IMR-90 (cell line): ENCODE measurements at regions not wholly inside any gene's neighbourhood (a gene's known extent, or its start where the extent isn't known, plus 50 kb on each side); places are given as distances from the start of the nearest gene placed in this dataset.

Source experiments
- ATAC-seq: fragments of 200-7000 bp; cut with Tn5 transposase; 2 replicates; pipeline ENCODE4 v1.9.1; 2020; ENCODE audit warnings: low read depth, mild to moderate bottlenecking, moderate library complexity
- BruUV-seq: library from RNA; stranded (reverse); fragments of 400-500 nt; replicated peaks from 2 replicates; lab custom pipeline; 2021; lab: Mats Ljungman, UMichigan
- CTCF ChIA-PET: fragments of 300-600 bp; formaldehyde crosslinking; extraction: SDS; loops from one replicate; lab custom pipeline; 2021; ENCODE audit warnings: antibody characterized with exemption; lab: Yijun Ruan, JAX
- POLR2A ChIA-PET: fragments of 300-600 bp; sonication (Branson Sonifier 250); formaldehyde crosslinking; loops from one replicate; lab custom pipeline; 2022; ENCODE audit warnings: antibody characterized with exemption; ENCODE audit not compliant: unreplicated experiment; lab: Charles Lee
- DNase-seq: peaks from one replicate; pipeline ENCODE4 v3.0.0; 2013
- H2AFZ ChIP-seq: replicated peaks from 2 replicates; pipeline ENCODE3; 2013; ENCODE audit warnings: low read length, mild to moderate bottlenecking; ENCODE audit not compliant: poor library complexity
- H2AK5ac ChIP-seq: 2 replicates; pipeline ENCODE4 v1.6.1; 2013; ENCODE audit warnings: low read depth, low read length, inconsistent platforms
- H2AK9ac ChIP-seq: replicated peaks from 2 replicates; pipeline ENCODE3; 2013; ENCODE audit warnings: mild to moderate bottlenecking, low read depth, low read length, moderate library complexity; ENCODE audit not compliant: poor library complexity
- H2BK120ac ChIP-seq: 2 replicates; pipeline ENCODE4 v1.6.1; 2013; ENCODE audit warnings: low read depth, low read length, inconsistent platforms
- H2BK15ac ChIP-seq: 3 replicates; pipeline ENCODE4 v1.6.1; 2013; ENCODE audit warnings: low read depth, low read length, inconsistent platforms
- H2BK20ac ChIP-seq: 2 replicates; pipeline ENCODE4 v1.6.1; 2013; ENCODE audit warnings: low read depth, mild to moderate bottlenecking, inconsistent platforms, low read length, moderate library complexity
- H2BK5ac ChIP-seq: 2 replicates; pipeline ENCODE4 v1.6.1; 2013; ENCODE audit warnings: mild to moderate bottlenecking, low read depth, low read length, inconsistent platforms; ENCODE audit not compliant: poor library complexity, severe bottlenecking
- H3K14ac ChIP-seq: replicated peaks from 2 replicates; pipeline ENCODE4 v1.6.1; 2013; ENCODE audit warnings: low read depth, low read length, inconsistent platforms
- H3K18ac ChIP-seq: 2 replicates; pipeline ENCODE4 v1.6.1; 2013; ENCODE audit warnings: low read depth, low read length, control low read depth
- H3K23ac ChIP-seq: 2 replicates; pipeline ENCODE4 v1.6.1; 2013; ENCODE audit warnings: low read depth, low read length, inconsistent platforms
- H3K27ac ChIP-seq: 2 replicates; pipeline ENCODE4 v1.5.1; 2013; ENCODE audit warnings: mild to moderate bottlenecking, control low read depth, low read length; ENCODE audit not compliant: insufficient read depth
- H3K27me3 ChIP-seq: 2 replicates; pipeline ENCODE4 v1.6.1; 2013; ENCODE audit warnings: low read length; ENCODE audit not compliant: control insufficient read depth, insufficient read depth
- H3K36me3 ChIP-seq: 2 replicates; pipeline ENCODE4 v1.6.1; 2013; ENCODE audit warnings: low read length, mixed read lengths; ENCODE audit not compliant: control insufficient read depth, insufficient read depth
- H3K4ac ChIP-seq: 2 replicates; pipeline ENCODE4 v1.6.1; 2013; ENCODE audit warnings: low read depth, low read length, inconsistent platforms
- H3K4me1 ChIP-seq: 2 replicates; pipeline ENCODE4 v1.6.1; 2013; ENCODE audit warnings: low read length, mixed read lengths; ENCODE audit not compliant: control insufficient read depth, insufficient read depth
- H3K4me2 ChIP-seq: 2 replicates; pipeline ENCODE4 v1.6.1; 2013; ENCODE audit warnings: low read depth, mild to moderate bottlenecking, control low read depth, low read length, moderate library complexity
- H3K4me3 ChIP-seq: 2 replicates; pipeline ENCODE4 v1.5.1; 2013; ENCODE audit warnings: low read depth, mild to moderate bottlenecking, control low read depth, low read length, moderate library complexity; ENCODE audit not compliant: insufficient read depth
- H3K56ac ChIP-seq: 2 replicates; pipeline ENCODE4 v1.6.1; 2013; ENCODE audit warnings: low read length, inconsistent platforms; ENCODE audit not compliant: insufficient read depth; ENCODE audit errors: extremely low read depth
- H3K79me1 ChIP-seq, 2 experiments: 2 replicates each; pipeline ENCODE4 v1.6.1; 2013; ENCODE audit warnings: low read length in 2 of 2, inconsistent platforms in 1 of 2, low read depth in 1 of 2
- H3K9ac ChIP-seq: 2 replicates; pipeline ENCODE4 v1.6.1; 2013; ENCODE audit warnings: low read depth, low read length, control low read depth
- H3K9me1 ChIP-seq: 2 replicates; pipeline ENCODE4 v1.6.1; 2013; ENCODE audit warnings: low read length, inconsistent platforms; ENCODE audit not compliant: insufficient read depth
- H3K9me3 ChIP-seq: 2 replicates; pipeline ENCODE4 v1.6.1; 2013; ENCODE audit warnings: low read length; ENCODE audit not compliant: control insufficient read depth, insufficient read depth
- H4K20me1 ChIP-seq: 2 replicates; pipeline ENCODE4 v1.6.1; 2013; ENCODE audit warnings: low read length, inconsistent platforms; ENCODE audit not compliant: insufficient read depth
- H4K5ac ChIP-seq: 2 replicates; pipeline ENCODE4 v1.6.1; 2013; ENCODE audit warnings: mild to moderate bottlenecking, low read depth, low read length, control low read depth
- H4K8ac ChIP-seq, 2 experiments: 2 replicates each; pipeline ENCODE4 v1.6.1; 2013; ENCODE audit warnings: low read depth in 2 of 2, low read length in 2 of 2, control low read depth in 1 of 2, inconsistent platforms in 1 of 2
- H4K91ac ChIP-seq: 2 replicates; pipeline ENCODE4 v1.6.1; 2013; ENCODE audit warnings: low read depth, low read length, inconsistent platforms; ENCODE audit not compliant: insufficient read depth
- CEBPB ChIP-seq: IDR thresholded peaks from 2 replicates; pipeline ENCODE4 v1.6.1; 2012; ENCODE audit warnings: low read depth, low read length, improper control_type of control experiment
- RCOR1 ChIP-seq: IDR thresholded peaks from 2 replicates; pipeline ENCODE4 v1.6.1; 2012; ENCODE audit warnings: mild to moderate bottlenecking, low read length, improper control_type of control experiment; ENCODE audit not compliant: insufficient replicate concordance
- WGBS, 2 experiments: methylation state at CpG; one replicate each; pipeline versions ENCODE4 v1.1.5 to v1.1.7; 2013; ENCODE audit warnings: missing lambda C conversion rate in 2 of 2; ENCODE audit not compliant: insufficient read length in 1 of 2; ENCODE audit errors: extremely low coverage in 2 of 2; 5-methylcytosine and 5-hydroxymethylcytosine counted together
- dilution Hi-C: fragments of 300-500 bp; cut with HindIII; formaldehyde crosslinking; loops from one replicate; pipeline ENCODE4 v1.14.3; 2018; ENCODE audit warnings: low sequenced_read_pairs; ENCODE audit not compliant: unreplicated experiment
- in situ Hi-C: fragments of 300-500 bp; cut with MboI; formaldehyde crosslinking; loops from 3 replicates; pipeline ENCODE4 v1.14.3; 2019; ENCODE audit warnings: low sequenced_read_pairs, inconsistent platforms, mixed read lengths
- intact Hi-C: fragments of 100-400 bp; cut with micrococcal nuclease; formaldehyde crosslinking; loops from 2 replicates; pipeline ENCODE4 v1.10.0; 2022

DNA sequence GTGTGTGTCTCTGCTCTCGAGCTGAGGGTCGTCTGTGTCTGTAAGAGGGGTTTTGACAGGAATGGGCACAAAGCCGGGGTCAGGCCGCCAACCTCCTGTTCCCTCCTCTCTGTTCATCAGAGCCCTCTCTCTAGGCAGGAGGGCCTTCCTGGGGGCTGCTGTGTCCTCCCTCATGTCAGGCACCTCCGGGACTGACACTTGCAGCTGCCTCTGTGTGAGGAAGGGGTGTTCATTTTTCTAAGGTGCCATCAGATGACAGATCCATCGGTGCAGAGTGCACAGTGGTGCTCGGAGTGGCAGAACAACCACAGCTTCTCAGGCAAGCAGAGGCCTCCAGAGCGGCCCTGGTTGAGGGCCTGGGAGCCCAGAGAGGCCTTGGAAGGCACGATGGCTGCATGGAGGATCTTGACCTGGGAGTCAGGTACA is 265.4 kb upstream of the B3GAT1 start:
- in situ Hi-C loops = no loop called here
- Histone ChIP-seq H3K4me3 (no peak overlapping the region), H2AFZ (no peak overlapping the region)

More for the DNA sequence above, 265.4 kb upstream of the B3GAT1 start:
- Histone ChIP-seq H2AK9ac (no peak overlapping the region), H3K9ac (no peak overlapping the region), H3K56ac (no peak overlapping the region), H3K27me3 (no peaks in the 10 kb centered on the region), H2BK5ac (no peak overlapping the region), H3K79me1 (no peaks in the 10 kb centered on the region), H3K4me1 (no peaks in the 10 kb centered on the region), H3K4me2 (no peak overlapping the region), H3K4ac (no peak overlapping the region), H2BK120ac (no peak overlapping the region), H4K8ac (no peak overlapping the region), H3K27ac (no peak overlapping the region), H2BK15ac (no peak overlapping the region), H3K18ac (no peak overlapping the region), H3K14ac (no peak overlapping the region), H4K20me1 (no peaks in the 10 kb centered on the region), H4K91ac (no peak overlapping the region), H2BK20ac (no peak overlapping the region), H2AK5ac (no peak overlapping the region), H3K36me3 (no peaks in the 10 kb centered on the region), H3K9me1 (no peaks in the 10 kb centered on the region), H3K23ac (no peak overlapping the region), H4K5ac (no peak overlapping the region), H3K9me3 (peaks cover 34% of the 10 kb centered on the region)
- ChIA-PET CTCF (no interaction called here), POLR2A (no interaction called here)
- whole genome bisulfite sequencing, 2 experiments = no CpG with 5 or more reads among the region's 9 CpGs
- DNase-seq = no peak
- intact Hi-C loops (no loop called here), dilution Hi-C loops (no loop called here)
- TF ChIP-seq CEBPB = no peak
- TF ChIP-seq RCOR1 = no peak
- no peak for ATAC-seq
- BruUV-seq = no TSS peak
